Astrocyte (in vitro differentiated cells and primary cell): ENCODE measurements at regions not wholly inside any gene's neighbourhood (a gene's known extent, or its start where the extent isn't known, plus 50 kb on each side); places are given as distances from the start of the nearest gene placed in this dataset.
A peak's percentile ranks its signal among the peaks of the same experiment; 100 is the strongest.

Source experiments
- DNase-seq: peaks from one replicate; pipeline ENCODE4 v3.0.0-alpha.2; 2010; ENCODE audit warnings: low read depth
- FAIRE-seq: peaks from 2 replicates; lab custom pipeline; 2011; peaks lifted over from hg19 to GRCh38; lab: Jason Lieb, UNC
- H2AFZ ChIP-seq: 2 replicates; pipeline ENCODE4 v1.6.0; 2012; ENCODE audit warnings: low read depth, low read length, inconsistent platforms
- H3K27ac ChIP-seq: 2 replicates; pipeline ENCODE4 v1.5.1; 2011; ENCODE audit warnings: low read depth, low read length, inconsistent platforms
- H3K27me3 ChIP-seq: 2 replicates; pipeline ENCODE4 v1.6.0; 2011; ENCODE audit warnings: low read length, inconsistent platforms; ENCODE audit not compliant: insufficient read depth
- H3K36me3 ChIP-seq: 2 replicates; pipeline ENCODE4 v1.5.1; 2011; ENCODE audit warnings: low read length, inconsistent platforms; ENCODE audit not compliant: insufficient read depth
- H3K4me1 ChIP-seq: 2 replicates; pipeline ENCODE4 v1.5.1; 2011; ENCODE audit warnings: low read length, inconsistent platforms; ENCODE audit not compliant: insufficient read depth
- H3K4me2 ChIP-seq: 2 replicates; pipeline ENCODE4 v1.6.0; 2012; ENCODE audit warnings: low read length, inconsistent platforms
- H3K4me3 ChIP-seq: 2 replicates; pipeline ENCODE4 v1.5.1; 2011; ENCODE audit warnings: low read depth, mild to moderate bottlenecking, low read length, inconsistent platforms; ENCODE audit not compliant: insufficient read depth
- H3K79me2 ChIP-seq: 2 replicates; pipeline ENCODE4 v1.6.0; 2012; ENCODE audit warnings: mild to moderate bottlenecking, low read length, inconsistent platforms; ENCODE audit not compliant: insufficient read depth
- H3K9ac ChIP-seq: 2 replicates; pipeline ENCODE4 v1.6.0; 2012; ENCODE audit warnings: mild to moderate bottlenecking, low read length, inconsistent platforms
- H3K9me3 ChIP-seq: 2 replicates; pipeline ENCODE4 v1.5.1; 2012; ENCODE audit warnings: low read depth, mild to moderate bottlenecking, low read length, inconsistent platforms; ENCODE audit not compliant: insufficient read depth
- H4K20me1 ChIP-seq: 2 replicates; pipeline ENCODE4 v1.6.0; 2012; ENCODE audit warnings: low read length, inconsistent platforms; ENCODE audit not compliant: insufficient read depth
- H3K27ac Mint-ChIP-seq: one replicate; pipeline ENCODE4 v1.8.0; 2021; ENCODE audit warnings: mild to moderate bottlenecking, mixed read lengths; ENCODE audit not compliant: unreplicated experiment
- H3K27me3 Mint-ChIP-seq: one replicate; pipeline ENCODE4 v1.8.0; 2021; ENCODE audit warnings: low read depth, mixed read lengths; ENCODE audit not compliant: unreplicated experiment
- H3K36me3 Mint-ChIP-seq: one replicate; pipeline ENCODE4 v1.8.0; 2021; ENCODE audit warnings: low read depth, mixed read lengths; ENCODE audit not compliant: unreplicated experiment
- H3K4me1 Mint-ChIP-seq: one replicate; pipeline ENCODE4 v1.8.0; 2021; ENCODE audit warnings: low read depth, mixed read lengths; ENCODE audit not compliant: unreplicated experiment
- H3K4me3 Mint-ChIP-seq: one replicate; pipeline ENCODE4 v1.8.0; 2021; ENCODE audit warnings: mild to moderate bottlenecking, moderate library complexity, mixed read lengths; ENCODE audit not compliant: unreplicated experiment
- H3K9me3 Mint-ChIP-seq: one replicate; pipeline ENCODE4 v1.8.0; 2021; ENCODE audit warnings: mild to moderate bottlenecking, mixed read lengths; ENCODE audit not compliant: unreplicated experiment
- EZH2 ChIP-seq: IDR thresholded peaks from 2 replicates; pipeline ENCODE4 v1.6.1; 2012; ENCODE audit warnings: mild to moderate bottlenecking, low read length, inconsistent platforms; ENCODE audit not compliant: insufficient read depth
- TF ChIP-seq, protein P1 (sequence below): IDR thresholded peaks from 2 replicates; pipeline ENCODE4 v1.5.1; 2011; ENCODE audit warnings: low read depth, mild to moderate bottlenecking, inconsistent platforms, low read length, moderate library complexity; ENCODE audit not compliant: insufficient read depth

DNA sequence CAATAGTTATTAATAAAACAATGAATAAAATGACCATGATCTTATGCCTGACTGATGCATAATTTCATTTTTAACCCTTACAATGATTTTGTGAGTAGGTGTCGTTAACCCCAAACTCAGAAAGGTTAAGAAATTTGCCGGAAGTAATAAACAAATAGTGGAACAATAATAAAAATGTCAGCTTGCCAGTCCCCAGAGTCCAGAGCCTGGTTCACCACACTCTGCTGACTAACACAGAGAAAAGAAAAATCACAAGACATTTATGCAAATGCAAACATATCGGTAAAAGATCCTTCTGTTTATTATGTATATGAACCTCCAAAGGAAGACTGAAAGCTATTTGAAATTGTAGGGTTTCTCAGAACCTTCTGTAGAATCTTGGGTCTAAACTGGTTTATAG is 563.7 kb downstream of the EFNB2 start:
- FAIRE-seq = no peak
- no peaks in the 10 kb centered on the region for H3K4me1 ChIP-seq
- no peaks in the 10 kb centered on the region for H3K9me3 ChIP-seq
- H3K27ac ChIP-seq = no peak overlapping the region
- no peaks in the 10 kb centered on the region for H3K36me3 Mint-ChIP-seq
- no peak for DNase-seq
- no peaks in the 10 kb centered on the region for H4K20me1 ChIP-seq
- H3K4me3 ChIP-seq = no peak overlapping the region
- no peak overlapping the region for H3K27ac Mint-ChIP-seq
- H3K9ac ChIP-seq = no peak overlapping the region
- H3K4me2 ChIP-seq = no peak overlapping the region
- H3K36me3 ChIP-seq = no peaks in the 10 kb centered on the region
- H3K79me2 ChIP-seq = no peaks in the 10 kb centered on the region
- H2AFZ ChIP-seq = no peak overlapping the region
- H3K27me3 Mint-ChIP-seq = no peaks in the 10 kb centered on the region
- H3K9me3 Mint-ChIP-seq = peaks cover 6% of the 10 kb centered on the region
- H3K4me1 Mint-ChIP-seq = peaks cover 9% of the 10 kb centered on the region
- TF ChIP-seq EZH2 = no peak
- TF ChIP-seq, protein P1, sequence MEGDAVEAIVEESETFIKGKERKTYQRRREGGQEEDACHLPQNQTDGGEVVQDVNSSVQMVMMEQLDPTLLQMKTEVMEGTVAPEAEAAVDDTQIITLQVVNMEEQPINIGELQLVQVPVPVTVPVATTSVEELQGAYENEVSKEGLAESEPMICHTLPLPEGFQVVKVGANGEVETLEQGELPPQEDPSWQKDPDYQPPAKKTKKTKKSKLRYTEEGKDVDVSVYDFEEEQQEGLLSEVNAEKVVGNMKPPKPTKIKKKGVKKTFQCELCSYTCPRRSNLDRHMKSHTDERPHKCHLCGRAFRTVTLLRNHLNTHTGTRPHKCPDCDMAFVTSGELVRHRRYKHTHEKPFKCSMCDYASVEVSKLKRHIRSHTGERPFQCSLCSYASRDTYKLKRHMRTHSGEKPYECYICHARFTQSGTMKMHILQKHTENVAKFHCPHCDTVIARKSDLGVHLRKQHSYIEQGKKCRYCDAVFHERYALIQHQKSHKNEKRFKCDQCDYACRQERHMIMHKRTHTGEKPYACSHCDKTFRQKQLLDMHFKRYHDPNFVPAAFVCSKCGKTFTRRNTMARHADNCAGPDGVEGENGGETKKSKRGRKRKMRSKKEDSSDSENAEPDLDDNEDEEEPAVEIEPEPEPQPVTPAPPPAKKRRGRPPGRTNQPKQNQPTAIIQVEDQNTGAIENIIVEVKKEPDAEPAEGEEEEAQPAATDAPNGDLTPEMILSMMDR = no peak
- no peak overlapping the region for H3K4me3 Mint-ChIP-seq
- no peaks in the 10 kb centered on the region for H3K27me3 ChIP-seq

DNA sequence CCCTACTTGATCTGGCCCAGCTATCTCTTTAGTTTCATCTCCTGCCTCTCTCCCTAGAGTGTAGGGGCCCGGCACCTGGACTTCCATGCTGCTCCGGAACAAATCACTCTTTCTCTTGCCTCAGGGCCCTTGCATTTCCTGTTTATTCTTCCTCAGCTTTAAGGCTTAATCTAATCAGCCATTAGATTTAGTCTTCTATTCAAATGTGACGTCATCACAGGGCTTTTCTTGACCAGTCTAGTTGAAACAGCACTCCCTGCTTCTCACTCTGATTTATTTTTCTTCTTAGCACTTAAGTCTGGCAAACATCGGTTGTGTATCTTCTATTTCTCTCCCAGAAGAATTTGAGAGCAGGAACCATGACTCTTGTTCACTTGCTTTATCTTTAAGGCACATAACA is 564.1 kb downstream of the EFNB2 start:
- Mint-ChIP-seq H3K4me3 (no peak overlapping the region), H3K9me3 (peaks cover 2% of the 10 kb centered on the region), H3K4me1 (peaks cover 9% of the 10 kb centered on the region), H3K27me3 (no peaks in the 10 kb centered on the region), H3K27ac (no peak overlapping the region), H3K36me3 (no peaks in the 10 kb centered on the region)
- H3K4me1 ChIP-seq = no peaks in the 10 kb centered on the region
- FAIRE-seq (no peak), DNase-seq (no peak)
- H2AFZ ChIP-seq = no peak overlapping the region
- H3K4me2 ChIP-seq = no peak overlapping the region
- no peak overlapping the region for H3K27ac ChIP-seq
- H3K9me3 ChIP-seq = no peaks in the 10 kb centered on the region
- no peak for TF ChIP-seq EZH2
- TF ChIP-seq, protein P1 = no peak
- no peak overlapping the region for H3K9ac ChIP-seq
- H4K20me1 ChIP-seq = no peaks in the 10 kb centered on the region
- H3K79me2 ChIP-seq = no peaks in the 10 kb centered on the region
- no peak overlapping the region for H3K4me3 ChIP-seq
- H3K36me3 ChIP-seq = no peaks in the 10 kb centered on the region
- no peaks in the 10 kb centered on the region for H3K27me3 ChIP-seq

DNA sequence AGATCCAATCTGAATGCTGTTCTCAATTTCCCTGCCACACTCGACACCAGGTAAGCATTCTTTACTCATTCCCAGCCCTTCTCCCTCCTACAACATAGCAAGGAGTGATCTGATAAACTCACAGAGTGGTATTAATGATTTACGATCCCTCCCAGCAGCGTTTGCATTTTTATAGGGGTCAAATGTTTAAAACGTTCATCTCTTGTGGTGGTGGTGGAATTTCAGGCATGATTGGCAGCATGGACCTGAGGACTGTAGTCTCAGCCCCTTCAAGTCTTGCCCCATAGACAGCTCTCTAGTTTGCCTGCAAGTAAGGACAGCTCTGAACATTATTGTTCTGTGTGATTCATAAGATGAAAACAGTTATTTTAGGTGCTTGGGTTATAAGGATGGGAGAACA is 565.7 kb downstream of the EFNB2 start:
- Mint-ChIP-seq H3K27ac (no peak overlapping the region), H3K4me3 (no peak overlapping the region), H3K4me1 (peaks cover 15% of the 10 kb centered on the region), H3K36me3 (no peaks in the 10 kb centered on the region), H3K9me3 (peaks cover 1% of the 10 kb centered on the region), H3K27me3 (no peaks in the 10 kb centered on the region)
- Histone ChIP-seq H3K79me2 (no peaks in the 10 kb centered on the region), H3K4me3 (no peak overlapping the region), H3K27ac (no peak overlapping the region), H3K9me3 (no peaks in the 10 kb centered on the region), H4K20me1 (no peaks in the 10 kb centered on the region), H3K36me3 (no peaks in the 10 kb centered on the region), H3K4me1 (no peaks in the 10 kb centered on the region), H2AFZ (no peak overlapping the region), H3K9ac (no peak overlapping the region), H3K4me2 (no peak overlapping the region), H3K27me3 (no peaks in the 10 kb centered on the region)
- peak; percentile 51 for DNase-seq
- TF ChIP-seq EZH2 = no peak
- TF ChIP-seq, protein P1 = no peak
- FAIRE-seq = no peak
